SK-N-MC (cell line): ENCODE measurements at regions not wholly inside any gene's neighbourhood (a gene's known extent, or its start where the extent isn't known, plus 50 kb on each side); places are given as distances from the start of the nearest gene placed in this dataset.

ENCODE experiments used
- DNase-seq: peaks from one replicate; pipeline ENCODE4 v3.0.0-alpha.2; 2011; ENCODE audit warnings: low read depth, low spot score
- H3K27ac ChIP-seq: fragments of 200-600 bp; sonication (generic); 2 replicates; pipeline ENCODE4 v1.5.1; 2016; ENCODE audit warnings: mixed run types
- H3K36me3 ChIP-seq: fragments of 200-600 bp; sonication (generic); 2 replicates; pipeline ENCODE4 v1.6.1; 2017; ENCODE audit warnings: antibody characterized with exemption, low read length, mixed read lengths; ENCODE audit not compliant: insufficient read depth
- H3K4me3 ChIP-seq: fragments of 200-600 bp; sonication (generic); 2 replicates; pipeline ENCODE4 v1.5.1; 2016
- H3K9ac ChIP-seq: fragments of 200-600 bp; sonication (generic); 2 replicates; pipeline ENCODE4 v1.8.0; 2017; ENCODE audit warnings: mixed run types, mixed read lengths; ENCODE audit not compliant: insufficient read length
- H3K9me3 ChIP-seq: fragments of 200-600 bp; sonication (generic); 2 replicates; pipeline ENCODE4 v1.6.1; 2017; ENCODE audit warnings: low read depth, mild to moderate bottlenecking, antibody characterized with exemption, low read length, moderate library complexity, mixed read lengths
- EZH2 ChIP-seq: fragments of 200-600 bp; sonication (generic); IDR thresholded peaks from one replicate; pipeline ENCODE4 v1.6.1; 2017; ENCODE audit warnings: antibody characterized with exemption
- FOXP2 ChIP-seq: optimal IDR thresholded peaks from 2 replicates; pipeline ENCODE3; 2011; ENCODE audit warnings: mild to moderate bottlenecking, moderate library complexity; ENCODE audit not compliant: insufficient read depth; ENCODE audit errors: extremely low read length, control extremely low read depth
- POLR2AphosphoS5 ChIP-seq: IDR thresholded peaks from 2 replicates; pipeline ENCODE4 v1.6.1; 2012; ENCODE audit warnings: mild to moderate bottlenecking, low read depth, low read length, borderline replicate concordance

GRCh38 chr6:19128701-19129100 lies 708.5 kb upstream of the ID4 start:
- Histone ChIP-seq H3K4me3 (no peak overlapping the region), H3K27ac (no peak overlapping the region), H3K9ac (no peak overlapping the region), H3K36me3 (no peaks in the 10 kb centered on the region), H3K9me3 (no peaks in the 10 kb centered on the region)
- no peak for DNase-seq
- TF ChIP-seq EZH2: no peak
- no peak for TF ChIP-seq FOXP2
- no peak for TF ChIP-seq POLR2AphosphoS5

GRCh38 chr6:19135706-19136105 lies 701.5 kb upstream of the ID4 start:
- Histone ChIP-seq H3K27ac (no peak overlapping the region), H3K4me3 (no peak overlapping the region), H3K9ac (no peak overlapping the region), H3K9me3 (no peaks in the 10 kb centered on the region), H3K36me3 (no peaks in the 10 kb centered on the region)
- DNase-seq: no peak
- no peak for TF ChIP-seq FOXP2
- no peak for TF ChIP-seq EZH2
- no peak for TF ChIP-seq POLR2AphosphoS5

GRCh38 chr6:19137505-19137904 lies 699.7 kb upstream of the ID4 start:
- H3K9me3 ChIP-seq: no peaks in the 10 kb centered on the region

GRCh38 chr6:19142275-19142674 lies 694.9 kb upstream of the ID4 start:
- Histone ChIP-seq H3K9ac (no peak overlapping the region), H3K36me3 (no peaks in the 10 kb centered on the region)
- TF ChIP-seq POLR2AphosphoS5 (no peak), FOXP2 (no peak), EZH2 (no peak)

More at GRCh38 chr6:19137505-19137904, 699.7 kb upstream of the ID4 start:
- TF ChIP-seq EZH2 (no peak), POLR2AphosphoS5 (no peak), FOXP2 (no peak)
- H3K27ac ChIP-seq: no peak overlapping the region
- no peak overlapping the region for H3K4me3 ChIP-seq
- no peaks in the 10 kb centered on the region for H3K36me3 ChIP-seq
- no peak for DNase-seq
- H3K9ac ChIP-seq: no peak overlapping the region

DNA sequence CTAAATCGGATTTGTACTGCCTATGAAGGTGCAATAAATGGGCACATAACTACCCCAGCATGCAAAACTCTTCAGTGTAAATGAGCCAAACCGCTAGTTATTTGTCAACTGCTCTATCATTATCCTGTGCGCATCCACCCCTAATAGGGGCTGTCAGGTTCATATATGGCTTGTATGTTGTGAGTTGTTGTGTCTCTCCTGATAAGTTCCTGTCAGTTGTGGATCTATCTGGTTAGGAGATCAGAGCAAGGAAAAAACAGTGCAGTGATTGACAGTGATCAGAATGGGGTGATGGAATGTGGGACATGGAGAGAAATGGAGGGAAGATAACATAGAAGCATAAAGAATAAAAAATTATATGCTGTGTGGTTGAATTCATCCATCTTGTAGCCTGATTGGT lies 686.9 kb upstream of the ID4 start:
- no peak for DNase-seq
- TF ChIP-seq FOXP2: no peak
- TF ChIP-seq POLR2AphosphoS5: no peak
- TF ChIP-seq EZH2: no peak
- H3K9ac ChIP-seq: no peak overlapping the region
- no peaks in the 10 kb centered on the region for H3K36me3 ChIP-seq
- H3K27ac ChIP-seq: no peak overlapping the region
- no peaks in the 10 kb centered on the region for H3K9me3 ChIP-seq
- H3K4me3 ChIP-seq: no peak overlapping the region

More at GRCh38 chr6:19142275-19142674, 694.9 kb upstream of the ID4 start:
- Histone ChIP-seq H3K4me3 (no peak overlapping the region), H3K9me3 (no peaks in the 10 kb centered on the region), H3K27ac (no peak overlapping the region)
- DNase-seq: no peak

DNA sequence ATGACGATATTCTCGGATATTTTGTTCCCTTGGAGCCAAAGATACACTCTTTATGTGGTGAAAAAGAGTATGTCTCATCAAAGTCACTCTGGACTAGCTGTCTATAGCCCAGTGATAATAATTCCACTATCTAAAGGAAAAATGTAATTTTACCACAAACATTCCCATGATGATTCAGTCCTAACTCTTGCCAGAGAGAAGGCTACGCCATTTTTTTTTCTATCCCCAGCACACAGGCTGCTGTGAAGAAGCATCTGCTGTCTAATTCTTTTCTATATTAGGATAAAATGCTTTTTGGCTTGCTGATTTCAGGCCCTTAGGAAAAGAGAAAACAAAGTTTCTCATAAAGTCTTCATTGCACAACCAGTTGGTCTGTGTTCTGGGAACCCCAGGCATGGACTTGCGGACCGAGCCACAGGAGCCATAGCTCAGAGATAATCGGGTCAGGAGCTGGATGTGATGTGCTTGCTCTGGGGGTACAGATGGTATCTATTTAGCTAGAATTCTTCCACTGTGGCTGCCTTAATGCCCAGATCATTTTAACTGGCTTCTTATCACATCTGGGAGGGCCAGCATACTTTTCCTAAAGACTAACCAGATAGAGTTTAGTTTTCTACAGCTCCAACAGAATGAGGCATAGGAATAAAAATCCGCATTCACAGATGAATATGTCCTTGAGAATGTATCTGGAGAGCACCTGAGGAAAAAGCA lies 683.7 kb upstream of the ID4 start:
- Histone ChIP-seq H3K9me3 (no peaks in the 10 kb centered on the region), H3K9ac (no peak overlapping the region), H3K36me3 (no peaks in the 10 kb centered on the region), H3K4me3 (no peak overlapping the region), H3K27ac (no peak overlapping the region)
- TF ChIP-seq FOXP2 (no peak), POLR2AphosphoS5 (no peak), EZH2 (no peak)
- no peak for DNase-seq

GRCh38 chr6:19153981-19154295 lies 683.2 kb upstream of the ID4 start:
- Histone ChIP-seq H3K9ac (no peak overlapping the region), H3K27ac (no peak overlapping the region), H3K4me3 (no peak overlapping the region), H3K36me3 (no peaks in the 10 kb centered on the region), H3K9me3 (no peaks in the 10 kb centered on the region)
- DNase-seq: no peak
- TF ChIP-seq FOXP2 (no peak), POLR2AphosphoS5 (no peak), EZH2 (no peak)

GRCh38 chr6:19156443-19156842 lies 680.7 kb upstream of the ID4 start:
- Histone ChIP-seq H3K9me3 (no peaks in the 10 kb centered on the region), H3K9ac (no peak overlapping the region), H3K36me3 (no peaks in the 10 kb centered on the region), H3K27ac (no peak overlapping the region), H3K4me3 (no peak overlapping the region)
- no peak for DNase-seq
- TF ChIP-seq FOXP2 (no peak), EZH2 (no peak), POLR2AphosphoS5 (no peak)

GRCh38 chr6:19157486-19157885 lies 679.7 kb upstream of the ID4 start:
- Histone ChIP-seq H3K9me3 (no peaks in the 10 kb centered on the region), H3K27ac (no peak overlapping the region), H3K4me3 (no peak overlapping the region), H3K9ac (no peak overlapping the region), H3K36me3 (no peaks in the 10 kb centered on the region)
- no peak for DNase-seq
- TF ChIP-seq POLR2AphosphoS5: no peak
- no peak for TF ChIP-seq FOXP2
- no peak for TF ChIP-seq EZH2
